ENCODE measurements at regions not wholly inside any gene's neighbourhood (a gene's known extent, or its start where the extent isn't known, plus 50 kb on each side); places are given as distances from the start of the nearest gene placed in this dataset.

GRCh38 chr11:36757075-36757474 lies 159.0 kb upstream of the RAG2 start:
- intact Hi-C loops (cut with DNase I; ENCODE audit: low total_unique reads), result no loop called here
- TF ChIP-seq CTCF (IDR thresholded peaks at IDR 0.05 in 8 of 11, conservative IDR thresholded peaks at IDR 0.05 in 3 of 11), result no peak
- TF ChIP-seq POLR2A (IDR thresholded peaks at IDR 0.05), result no peak
- TF ChIP-seq POLR2AphosphoS5 (IDR thresholded peaks at IDR 0.05), result no peak

GRCh38 chr11:36753960-36754359 lies 155.9 kb upstream of the RAG2 start:
- Histone ChIP-seq H3K27me3 (replicated peaks in 1 of 7) (peaks cover 0 to 7% (median 0%) of the 10 kb centered on the region in 7 donors), H3K4me3 (no peak overlapping the region), H3K27ac (no peak overlapping the region), H3K9me3 (no peaks in the 10 kb centered on the region), H3K4me1 (no peaks in the 10 kb centered on the region), H3K36me3 (no peaks in the 10 kb centered on the region)
- intact Hi-C loops (cut with DNase I; ENCODE audit: low total_unique reads), result no loop called here
- WGBS, 5 donors, result 77 to 93% (median 81%) methylated on average over 6 of the region's 6 CpGs
- no peak for TF ChIP-seq POLR2AphosphoS5 (IDR thresholded peaks at IDR 0.05)
- TF ChIP-seq CTCF (IDR thresholded peaks at IDR 0.05 in 8 of 11, conservative IDR thresholded peaks at IDR 0.05 in 3 of 11), result no peak
- no peak for TF ChIP-seq POLR2A (IDR thresholded peaks at IDR 0.05)
- no peak for DNase-seq

More at GRCh38 chr11:36757075-36757474, 159.0 kb upstream of the RAG2 start:
- peaks cover 0 to 8% (median 0%) of the 10 kb centered on the region in 8 donors for H3K9me3 ChIP-seq
- no peaks in the 10 kb centered on the region for H3K36me3 ChIP-seq
- H3K27me3 ChIP-seq (replicated peaks in 1 of 7), result peaks cover 0 to 7% (median 0%) of the 10 kb centered on the region in 7 donors
- no peak overlapping the region for H3K4me3 ChIP-seq
- no peak for DNase-seq
- H3K27ac ChIP-seq, result no peak overlapping the region
- H3K4me1 ChIP-seq, result no peaks in the 10 kb centered on the region

- Histone ChIP-seq H3K27me3 (replicated peaks in 1 of 7) (peaks cover 0 to 7% (median 0%) of the 10 kb centered on the region in 7 donors), H3K4me3 (no peak overlapping the region), H3K9me3 (no peaks in the 10 kb centered on the region), H3K27ac (no peak overlapping the region), H3K4me1 (no peaks in the 10 kb centered on the region), H3K36me3 (no peaks in the 10 kb centered on the region)
- TF ChIP-seq POLR2A (IDR thresholded peaks at IDR 0.05) (no peak), CTCF (IDR thresholded peaks at IDR 0.05 in 8 of 11, conservative IDR thresholded peaks at IDR 0.05 in 3 of 11) (no peak), POLR2AphosphoS5 (IDR thresholded peaks at IDR 0.05) (no peak)
- DNase-seq, result no peak
- intact Hi-C loops (cut with DNase I; ENCODE audit: low total_unique reads), result no loop called here
- WGBS, 5 donors, result 68 to 84% (median 76%) methylated on average over 3 of the region's 3 CpGs
Observed at GRCh38 chr11:36751996-36752395, 154.0 kb upstream of the RAG2 start.

GRCh38 chr11:36751335-36751781 lies 153.3 kb upstream of the RAG2 start:
- DNase-seq, result no peak
- no peaks in the 10 kb centered on the region for H3K9me3 ChIP-seq
- TF ChIP-seq POLR2A (IDR thresholded peaks at IDR 0.05), result no peak
- no peak for TF ChIP-seq POLR2AphosphoS5 (IDR thresholded peaks at IDR 0.05)
- TF ChIP-seq CTCF (IDR thresholded peaks at IDR 0.05 in 8 of 11, conservative IDR thresholded peaks at IDR 0.05 in 3 of 11), result no peak
- H3K27me3 ChIP-seq (replicated peaks in 1 of 7), result peaks cover 0 to 10% (median 0%) of the 10 kb centered on the region in 7 donors
- H3K36me3 ChIP-seq, result no peaks in the 10 kb centered on the region
- intact Hi-C loops (cut with DNase I; ENCODE audit: low total_unique reads), result no loop called here
- no peaks in the 10 kb centered on the region for H3K4me1 ChIP-seq
- H3K4me3 ChIP-seq, result no peak overlapping the region
- H3K27ac ChIP-seq, result no peak overlapping the region
- 32 to 47% (median 39%) methylated on average over 4 of the region's 4 CpGs for WGBS, 5 donors

All from spleen (tissue), 11 donors.